OCI-LY7 (cell line): ENCODE measurements at regions not wholly inside any gene's neighbourhood (a gene's known extent, or its start where the extent isn't known, plus 50 kb on each side); places are given as distances from the start of the nearest gene placed in this dataset.

ENCODE experiments used
- CTCF ChIP-seq: fragments of 200-600 bp; sonication (generic); conservative IDR thresholded peaks from 2 replicates; pipeline ENCODE4 v1.5.1; 2014; ENCODE audit warnings: mild to moderate bottlenecking, antibody characterized with exemption, low read length, moderate library complexity, mixed read lengths
- EZH2phosphoT487 ChIP-seq: fragments of 200-600 bp; sonication (generic); IDR thresholded peaks from 2 replicates; pipeline ENCODE4 v1.6.1; 2018; ENCODE audit warnings: low read depth, borderline replicate concordance, mild to moderate bottlenecking, mixed run types, antibody characterized with exemption, low read length, moderate library complexity, mixed read lengths

GRCh38 chr15:61503383-61503969, 274.4 kb upstream of the RORA start:
- TF ChIP-seq CTCF = no peak
- TF ChIP-seq EZH2phosphoT487 = no peak
